ENCODE measurements at regions not wholly inside any gene's neighbourhood (a gene's known extent, or its start where the extent isn't known, plus 50 kb on each side); places are given as distances from the start of the nearest gene placed in this dataset.

- H3K4me3 ChIP-seq: no peak overlapping the region
- peak; percentile 85 for TF ChIP-seq CTCF (IDR thresholded peaks at IDR 0.05; ENCODE audit: low read depth, low read length)
- H3K4me1 ChIP-seq (ENCODE audit: low read depth): no peaks in the 10 kb centered on the region
- peaks cover under 1% of the 10 kb centered on the region for H3K27me3 ChIP-seq
- H3K9me3 ChIP-seq (ENCODE audit: low read depth): no peaks in the 10 kb centered on the region
- DNase-seq (ENCODE audit: low read depth in 1 of 2, low spot score in 1 of 2): peak; percentile 76 to 78
- no peaks in the 10 kb centered on the region for H3K36me3 ChIP-seq
- no peak overlapping the region for H3K27ac ChIP-seq
These were observed 118.7 kb upstream of the SMAD3 start for GRCh38 chr15:66946578-66947164.

GRCh38 chr15:66947471-66947870 lies 117.9 kb upstream of the SMAD3 start:
- TF ChIP-seq CTCF (IDR thresholded peaks at IDR 0.05; ENCODE audit: low read depth, low read length): no peak

GRCh38 chr15:66948294-66948693 lies 117.1 kb upstream of the SMAD3 start:
- Histone ChIP-seq H3K27ac (no peak overlapping the region), H3K4me1 (ENCODE audit: low read depth) (no peaks in the 10 kb centered on the region), H3K4me3 (no peak overlapping the region), H3K36me3 (no peaks in the 10 kb centered on the region), H3K9me3 (ENCODE audit: low read depth) (no peaks in the 10 kb centered on the region), H3K27me3 (peaks cover 5% of the 10 kb centered on the region)
- no peak for TF ChIP-seq CTCF (IDR thresholded peaks at IDR 0.05; ENCODE audit: low read depth, low read length)
- no peak for DNase-seq (ENCODE audit: low read depth in 1 of 2, low spot score in 1 of 2)

More at GRCh38 chr15:66947471-66947870, 117.9 kb upstream of the SMAD3 start:
- no peak overlapping the region for H3K27ac ChIP-seq
- no peak for DNase-seq (ENCODE audit: low read depth in 1 of 2, low spot score in 1 of 2)
- H3K4me3 ChIP-seq: no peak overlapping the region
- no peaks in the 10 kb centered on the region for H3K9me3 ChIP-seq (ENCODE audit: low read depth)
- H3K27me3 ChIP-seq: peaks cover 5% of the 10 kb centered on the region
- no peaks in the 10 kb centered on the region for H3K4me1 ChIP-seq (ENCODE audit: low read depth)
- no peaks in the 10 kb centered on the region for H3K36me3 ChIP-seq

- DNase-seq (ENCODE audit: low read depth in 1 of 2, low spot score in 1 of 2): no peak
- no peaks in the 10 kb centered on the region for H3K9me3 ChIP-seq (ENCODE audit: low read depth)
- H3K27ac ChIP-seq: no peak overlapping the region
- H3K36me3 ChIP-seq: no peaks in the 10 kb centered on the region
- H3K27me3 ChIP-seq: peaks cover 5% of the 10 kb centered on the region
- no peaks in the 10 kb centered on the region for H3K4me1 ChIP-seq (ENCODE audit: low read depth)
- H3K4me3 ChIP-seq: no peak overlapping the region
- no peak for TF ChIP-seq CTCF (IDR thresholded peaks at IDR 0.05; ENCODE audit: low read depth, low read length)
These were observed 115.3 kb upstream of the SMAD3 start for GRCh38 chr15:66950114-66950513.

GRCh38 chr15:66951531-66952320 lies 113.7 kb upstream of the SMAD3 start:
- TF ChIP-seq CTCF (IDR thresholded peaks at IDR 0.05; ENCODE audit: low read depth, low read length): no peak
- Histone ChIP-seq H3K36me3 (no peaks in the 10 kb centered on the region), H3K4me1 (ENCODE audit: low read depth) (no peaks in the 10 kb centered on the region), H3K9me3 (ENCODE audit: low read depth) (no peaks in the 10 kb centered on the region), H3K27me3 (peaks cover 5% of the 10 kb centered on the region), H3K4me3 (no peak overlapping the region), H3K27ac (no peak overlapping the region)
- peak in 1 of 2 donors; percentile 44 for DNase-seq (ENCODE audit: low read depth in 1 of 2, low spot score in 1 of 2)
